Stomach (tissue), 8 donors: ENCODE measurements at regions not wholly inside any gene's neighbourhood (a gene's known extent, or its start where the extent isn't known, plus 50 kb on each side); places are given as distances from the start of the nearest gene placed in this dataset.

ENCODE experiments used
- DNase-seq, 2 donors: peaks; one replicate each; pipeline versions ENCODE4 v3.0.0 to v3.0.0-alpha.2; 2013 to 2019
- H3K27ac ChIP-seq, 5 donors: fragments of 200-600 bp in 4 of 5; sonication (generic) in 4 of 5; one replicate each; pipeline ENCODE4 v1.5.1; 2013 to 2019; ENCODE audit warnings: mild to moderate bottlenecking in 1 of 5, moderate library complexity in 1 of 5
- H3K27me3 ChIP-seq, 3 donors: fragments of 200-600 bp; sonication (generic); one replicate each; pipeline ENCODE4 v1.5.1; 2017 to 2019; ENCODE audit warnings: mixed run types in 1 of 3
- H3K36me3 ChIP-seq, 4 donors: fragments of 200-600 bp; sonication (generic); 1 replicate in 3 of 4; 2 replicates in 1 of 4; pipeline ENCODE4 v1.5.1; 2016 to 2019
- H3K4me1 ChIP-seq, 4 donors: fragments of 200-600 bp; sonication (generic); one replicate each; pipeline ENCODE4 v1.5.1; 2016 to 2019
- H3K4me3 ChIP-seq, 4 donors: fragments of 200-600 bp; sonication (generic) in 3 of 4; one replicate each; pipeline ENCODE4 v1.5.1; 2016 to 2019; ENCODE audit warnings: mild to moderate bottlenecking in 1 of 4
- H3K9me3 ChIP-seq, 4 donors: fragments of 200-600 bp; sonication (generic); one replicate each; pipeline ENCODE4 v1.5.1; 2016 to 2019
- CTCF ChIP-seq, 7 experiments: fragments of 450-650 bp in 4 of 7; fragments of 200-600 bp in 3 of 7; sonication (generic) in 3 of 7; IDR thresholded peaks; one replicate each; pipeline ENCODE4 v1.5.1; 2016 to 2019; ENCODE audit warnings: antibody characterized with exemption in 7 of 7, control low read depth in 2 of 7, mild to moderate bottlenecking in 1 of 7
- EP300 ChIP-seq: sonication (generic); formaldehyde crosslinking; IDR thresholded peaks from one replicate; pipeline ENCODE4 v1.6.1; 2017; ENCODE audit warnings: antibody characterized with exemption
- POLR2A ChIP-seq, 4 donors: fragments of 450-650 bp; IDR thresholded peaks; one replicate each; pipeline ENCODE4 v1.6.1; 2016; ENCODE audit warnings: antibody characterized with exemption in 4 of 4, control low read depth in 2 of 4, mild to moderate bottlenecking in 1 of 4, moderate library complexity in 1 of 4
- POLR2AphosphoS5 ChIP-seq, 3 donors: sonication (generic); formaldehyde crosslinking; IDR thresholded peaks; one replicate each; pipeline ENCODE4 v1.6.1; 2016; ENCODE audit warnings: antibody characterized with exemption in 3 of 3
- WGBS, 5 donors: extraction: QIAGEN DNeasy Blood & Tissue Kit in 3 of 5; methylation state at CpG; one replicate each; pipeline versions ENCODE4 v1.1.5 to v1.1.7; 2013 to 2018; 5-methylcytosine and 5-hydroxymethylcytosine counted together
- intact Hi-C: fragments of 100-400 bp; cut with DNase I; formaldehyde crosslinking; loops from one replicate; pipeline ENCODE4 v1.15.1; 2023; ENCODE audit warnings: low total_unique reads
- donor health status: healthy with polysubstance abuse.
- donor health status: Bipolar disorder and iron deficiency.
- donor health status: healthy.

GRCh38 chr1:191572479-191572878, 585.8 kb upstream of the RGS18 start:
- no peak for DNase-seq

GRCh38 chr1:191575180-191575579, 583.1 kb upstream of the RGS18 start:
- Histone ChIP-seq H3K27ac (no peak overlapping the region), H3K27me3 (no peaks in the 10 kb centered on the region), H3K36me3 (no peaks in the 10 kb centered on the region), H3K9me3 (no peaks in the 10 kb centered on the region), H3K4me3 (no peak overlapping the region), H3K4me1 (no peaks in the 10 kb centered on the region)
- TF ChIP-seq CTCF (IDR thresholded peaks at IDR 0.05): no peak
- no peak for TF ChIP-seq POLR2AphosphoS5 (IDR thresholded peaks at IDR 0.05)
- TF ChIP-seq EP300: no peak
- no peak for TF ChIP-seq POLR2A (IDR thresholded peaks at IDR 0.05)
- 65 to 78% (median 74%) methylated on average over 3 of the region's 3 CpGs for WGBS, 5 donors
- DNase-seq: no peak
- intact Hi-C loops: no loop called here

More at GRCh38 chr1:191572479-191572878, 585.8 kb upstream of the RGS18 start:
- H3K27ac ChIP-seq: no peak overlapping the region
- intact Hi-C loops: no loop called here
- no peak overlapping the region for H3K4me3 ChIP-seq
- H3K36me3 ChIP-seq: no peaks in the 10 kb centered on the region
- no peaks in the 10 kb centered on the region for H3K9me3 ChIP-seq
- H3K27me3 ChIP-seq: no peaks in the 10 kb centered on the region
- no peaks in the 10 kb centered on the region for H3K4me1 ChIP-seq
- TF ChIP-seq EP300 (no peak), CTCF (IDR thresholded peaks at IDR 0.05) (no peak), POLR2A (IDR thresholded peaks at IDR 0.05) (no peak), POLR2AphosphoS5 (IDR thresholded peaks at IDR 0.05) (no peak)

- WGBS, 5 donors: 53 to 61% (median 59%) methylated on average over 3 of the region's 3 CpGs
- H3K4me3 ChIP-seq: no peak overlapping the region
- no peaks in the 10 kb centered on the region for H3K27me3 ChIP-seq
- no peaks in the 10 kb centered on the region for H3K36me3 ChIP-seq
- no peaks in the 10 kb centered on the region for H3K4me1 ChIP-seq
- H3K27ac ChIP-seq: no peak overlapping the region
- no peak for TF ChIP-seq CTCF (IDR thresholded peaks at IDR 0.05)
- no peak for TF ChIP-seq POLR2A (IDR thresholded peaks at IDR 0.05)
- no peak for TF ChIP-seq POLR2AphosphoS5 (IDR thresholded peaks at IDR 0.05)
- TF ChIP-seq EP300: no peak
- intact Hi-C loops: no loop called here
- DNase-seq: no peak
- no peaks in the 10 kb centered on the region for H3K9me3 ChIP-seq
These were observed 582.5 kb upstream of the RGS18 start for GRCh38 chr1:191575746-191576145.

GRCh38 chr1:191577213-191577612, 581.0 kb upstream of the RGS18 start:
- Histone ChIP-seq H3K4me1 (no peaks in the 10 kb centered on the region), H3K4me3 (no peak overlapping the region), H3K9me3 (no peaks in the 10 kb centered on the region), H3K27me3 (no peaks in the 10 kb centered on the region), H3K36me3 (no peaks in the 10 kb centered on the region), H3K27ac (no peak overlapping the region)
- DNase-seq: no peak
- intact Hi-C loops: no loop called here
- TF ChIP-seq POLR2AphosphoS5 (IDR thresholded peaks at IDR 0.05) (no peak), CTCF (IDR thresholded peaks at IDR 0.05) (no peak), POLR2A (IDR thresholded peaks at IDR 0.05) (no peak), EP300 (no peak)
- WGBS, 5 donors: 72 to 87% (median 73%) methylated on average over 4 of the region's 4 CpGs
